ENCODE measurements at regions not wholly inside any gene's neighbourhood (a gene's known extent, or its start where the extent isn't known, plus 50 kb on each side); places are given as distances from the start of the nearest gene placed in this dataset.

GRCh38 chr4:170741856-170742255 is 652.1 kb upstream of the AADAT start:
- no peak for TF ChIP-seq CTCF (IDR thresholded peaks at IDR 0.05)
- TF ChIP-seq ZFX (IDR thresholded peaks at IDR 0.05; ENCODE audit: borderline replicate concordance) = no peak
